ENCODE measurements at regions not wholly inside any gene's neighbourhood (a gene's known extent, or its start where the extent isn't known, plus 50 kb on each side); places are given as distances from the start of the nearest gene placed in this dataset.

GRCh38 chr4:85142451-85142850, 176.0 kb upstream of the WDFY3 start:
- no peak for TF ChIP-seq POLR2A (IDR thresholded peaks at IDR 0.05)
- TF ChIP-seq, protein P1, sequence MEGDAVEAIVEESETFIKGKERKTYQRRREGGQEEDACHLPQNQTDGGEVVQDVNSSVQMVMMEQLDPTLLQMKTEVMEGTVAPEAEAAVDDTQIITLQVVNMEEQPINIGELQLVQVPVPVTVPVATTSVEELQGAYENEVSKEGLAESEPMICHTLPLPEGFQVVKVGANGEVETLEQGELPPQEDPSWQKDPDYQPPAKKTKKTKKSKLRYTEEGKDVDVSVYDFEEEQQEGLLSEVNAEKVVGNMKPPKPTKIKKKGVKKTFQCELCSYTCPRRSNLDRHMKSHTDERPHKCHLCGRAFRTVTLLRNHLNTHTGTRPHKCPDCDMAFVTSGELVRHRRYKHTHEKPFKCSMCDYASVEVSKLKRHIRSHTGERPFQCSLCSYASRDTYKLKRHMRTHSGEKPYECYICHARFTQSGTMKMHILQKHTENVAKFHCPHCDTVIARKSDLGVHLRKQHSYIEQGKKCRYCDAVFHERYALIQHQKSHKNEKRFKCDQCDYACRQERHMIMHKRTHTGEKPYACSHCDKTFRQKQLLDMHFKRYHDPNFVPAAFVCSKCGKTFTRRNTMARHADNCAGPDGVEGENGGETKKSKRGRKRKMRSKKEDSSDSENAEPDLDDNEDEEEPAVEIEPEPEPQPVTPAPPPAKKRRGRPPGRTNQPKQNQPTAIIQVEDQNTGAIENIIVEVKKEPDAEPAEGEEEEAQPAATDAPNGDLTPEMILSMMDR (IDR thresholded peaks at IDR 0.05): no peak
